Endodermal cell (in vitro differentiated cells): ENCODE measurements at regions not wholly inside any gene's neighbourhood (a gene's known extent, or its start where the extent isn't known, plus 50 kb on each side); places are given as distances from the start of the nearest gene placed in this dataset.

Source experiments
- DNase-seq: peaks from one replicate; pipeline ENCODE4 v3.0.0-alpha.2; 2017
- H3K27ac ChIP-seq: 2 replicates; pipeline ENCODE4 v1.5.1; 2013; ENCODE audit warnings: mild to moderate bottlenecking, low read depth, low read length, moderate library complexity
- H3K27me3 ChIP-seq: 2 replicates; pipeline ENCODE4 v1.6.1; 2013; ENCODE audit warnings: mild to moderate bottlenecking, low read length, moderate library complexity; ENCODE audit not compliant: insufficient read depth, control insufficient read depth, poor library complexity, severe bottlenecking
- H3K36me3 ChIP-seq: 2 replicates; pipeline ENCODE4 v1.7.0; 2013; ENCODE audit warnings: mild to moderate bottlenecking, low read length, moderate library complexity; ENCODE audit not compliant: control insufficient read depth, insufficient read depth
- H3K4me1 ChIP-seq: one replicate; pipeline ENCODE4 v1.7.0; 2013; ENCODE audit warnings: low read length; ENCODE audit not compliant: control insufficient read depth, insufficient read depth
- H3K4me3 ChIP-seq: 2 replicates; pipeline ENCODE4 v1.5.1; 2013; ENCODE audit warnings: mild to moderate bottlenecking, low read length, moderate library complexity
- H3K9ac ChIP-seq: 2 replicates; pipeline ENCODE4 v1.6.1; 2013; ENCODE audit warnings: mild to moderate bottlenecking, low read length, moderate library complexity; ENCODE audit not compliant: poor library complexity, severe bottlenecking; ENCODE audit errors: extremely low read depth
- H3K9me3 ChIP-seq: 2 replicates; pipeline ENCODE4 v1.6.1; 2013; ENCODE audit warnings: mild to moderate bottlenecking, low read length, moderate library complexity; ENCODE audit not compliant: control insufficient read depth
- H3K27ac Mint-ChIP-seq: 2 replicates; pipeline ENCODE4 v1.8.0; 2020; ENCODE audit warnings: mixed read lengths
- H3K27me3 Mint-ChIP-seq: 2 replicates; pipeline ENCODE4 v1.8.0; 2021; ENCODE audit warnings: mild to moderate bottlenecking, mixed read lengths; ENCODE audit not compliant: insufficient read depth
- H3K36me3 Mint-ChIP-seq: 2 replicates; pipeline ENCODE4 v1.8.0; 2020; ENCODE audit warnings: low read depth, mixed read lengths
- H3K4me1 Mint-ChIP-seq: 2 replicates; pipeline ENCODE4 v1.8.0; 2020; ENCODE audit warnings: mixed read lengths
- H3K4me3 Mint-ChIP-seq: 2 replicates; pipeline ENCODE4 v1.8.0; 2020; ENCODE audit warnings: mild to moderate bottlenecking, moderate library complexity, mixed read lengths
- H3K9me3 Mint-ChIP-seq: 2 replicates; pipeline ENCODE4 v1.8.0; 2020; ENCODE audit warnings: mild to moderate bottlenecking, mixed read lengths
- CTCF ChIP-seq: fragments of 200-600 bp; sonication (generic); conservative IDR thresholded peaks from 2 replicates; pipeline ENCODE4 v1.5.0; 2021; ENCODE audit warnings: antibody characterized with exemption, mild to moderate bottlenecking
- WGBS, 2 experiments: methylation state at CpG; one replicate each; pipeline versions ENCODE4 v1.1.5 to v1.1.7; 2013; ENCODE audit warnings: missing lambda C conversion rate in 2 of 2, mixed read lengths in 1 of 2; ENCODE audit not compliant: insufficient coverage in 1 of 2, insufficient read length in 1 of 2; 5-methylcytosine and 5-hydroxymethylcytosine counted together

GRCh38 chr13:76683168-76683567 is 203.0 kb downstream of the KCTD12 start:
- Mint-ChIP-seq H3K4me1 (peaks cover 18% of the 10 kb centered on the region), H3K9me3 (no peaks in the 10 kb centered on the region), H3K27me3 (no peaks in the 10 kb centered on the region), H3K4me3 (no peak overlapping the region), H3K36me3 (no peaks in the 10 kb centered on the region), H3K27ac (no peak overlapping the region)
- H3K4me1 ChIP-seq, result peaks cover 4% of the 10 kb centered on the region
- no peak overlapping the region for H3K4me3 ChIP-seq
- TF ChIP-seq CTCF, result no peak
- 86 to 100% methylated on average over 2 of the region's 2 CpGs for WGBS, 2 experiments
- H3K9me3 ChIP-seq, result no peaks in the 10 kb centered on the region
- no peak overlapping the region for H3K9ac ChIP-seq
- no peaks in the 10 kb centered on the region for H3K36me3 ChIP-seq
- no peak for DNase-seq
- H3K27me3 ChIP-seq, result no peaks in the 10 kb centered on the region
- H3K27ac ChIP-seq, result no peak overlapping the region

- no peak overlapping the region for H3K9ac ChIP-seq
- H3K27me3 Mint-ChIP-seq, result peaks cover 10% of the 10 kb centered on the region
- TF ChIP-seq CTCF, result no peak
- no peak for DNase-seq
- peaks cover 9% of the 10 kb centered on the region for H3K4me1 Mint-ChIP-seq
- no peaks in the 10 kb centered on the region for H3K9me3 Mint-ChIP-seq
- H3K36me3 ChIP-seq, result no peaks in the 10 kb centered on the region
- no peak overlapping the region for H3K4me3 Mint-ChIP-seq
- peaks cover 4% of the 10 kb centered on the region for H3K4me1 ChIP-seq
- H3K9me3 ChIP-seq, result no peaks in the 10 kb centered on the region
- no peak overlapping the region for H3K27ac ChIP-seq
- 88% methylated on average over 2 of the region's 2 CpGs; no CpG with 5 or more reads in 1 of the 2 experiments for WGBS, 2 experiments
- no peak overlapping the region for H3K27ac Mint-ChIP-seq
- no peak overlapping the region for H3K4me3 ChIP-seq
- peaks cover 5% of the 10 kb centered on the region for H3K27me3 ChIP-seq
- H3K36me3 Mint-ChIP-seq, result no peaks in the 10 kb centered on the region
These were observed 206.1 kb downstream of the KCTD12 start for GRCh38 chr13:76680112-76680511.

- Mint-ChIP-seq H3K27ac (no peak overlapping the region), H3K27me3 (peaks cover 28% of the 10 kb centered on the region), H3K4me3 (no peak overlapping the region), H3K36me3 (no peaks in the 10 kb centered on the region), H3K9me3 (peaks cover 11% of the 10 kb centered on the region), H3K4me1 (peaks cover 7% of the 10 kb centered on the region)
- 81 to 93% methylated on average over 3 of the region's 3 CpGs for WGBS, 2 experiments
- Histone ChIP-seq H3K36me3 (no peaks in the 10 kb centered on the region), H3K9ac (no peak overlapping the region), H3K9me3 (peaks cover 8% of the 10 kb centered on the region), H3K27ac (no peak overlapping the region), H3K4me3 (no peak overlapping the region), H3K27me3 (peaks cover 5% of the 10 kb centered on the region), H3K4me1 (no peaks in the 10 kb centered on the region)
- TF ChIP-seq CTCF, result no peak
- no peak for DNase-seq
These were observed 209.2 kb downstream of the KCTD12 start for GRCh38 chr13:76677043-76677442.
